Mammary epithelial cell (primary cell): ENCODE measurements at regions not wholly inside any gene's neighbourhood (a gene's known extent, or its start where the extent isn't known, plus 50 kb on each side); places are given as distances from the start of the nearest gene placed in this dataset.

Experiments
- CTCF ChIP-seq, 2 donors: IDR thresholded peaks in 1 of 2; conservative IDR thresholded peaks in 1 of 2; 2 replicates each; pipeline ENCODE4 v1.5.1; 2011 to 2012; ENCODE audit warnings: inconsistent platforms in 2 of 2, low read length in 2 of 2, mild to moderate bottlenecking in 2 of 2, control low read depth in 1 of 2, low read depth in 1 of 2; ENCODE audit not compliant: insufficient read depth in 1 of 2; ENCODE audit errors: extremely low read depth in 1 of 2
- EZH2 ChIP-seq: IDR thresholded peaks from 2 replicates; pipeline ENCODE4 v1.6.1; 2012; ENCODE audit warnings: low read length, inconsistent platforms, borderline replicate concordance

GRCh38 chr1:185560760-185561159 is 173.4 kb upstream of the HMCN1 start:
- TF ChIP-seq CTCF (conservative IDR thresholded peaks at IDR 0.05 in 1 of 2, IDR thresholded peaks at IDR 0.05 in 1 of 2; ENCODE audit: extremely low read depth in 1 of 2, insufficient read depth in 1 of 2, low read depth in 1 of 2, low read length in 2 of 2) (no peak), EZH2 (no peak)
